ENCODE measurements at regions not wholly inside any gene's neighbourhood (a gene's known extent, or its start where the extent isn't known, plus 50 kb on each side); places are given as distances from the start of the nearest gene placed in this dataset.

DNA sequence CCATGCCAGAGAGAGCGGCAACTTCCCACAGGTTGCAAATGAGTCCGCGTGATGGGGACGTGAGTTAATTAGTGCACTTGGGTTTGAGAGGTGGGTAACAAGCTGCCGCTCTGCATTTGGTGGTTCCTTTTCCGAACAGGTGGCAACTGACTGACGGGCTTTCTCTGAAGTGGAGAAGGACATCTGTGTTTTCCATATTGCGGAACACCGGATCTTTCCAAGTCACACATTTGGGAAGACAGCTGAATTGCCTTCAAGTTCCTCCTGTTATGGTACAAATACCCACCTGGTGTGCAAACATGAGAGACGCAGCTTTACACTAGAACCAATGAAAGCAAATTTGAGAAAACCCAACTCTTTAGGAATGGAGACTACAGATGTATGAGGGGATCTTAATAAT lies 451.3 kb upstream of the ZFHX3 start:
- TF ChIP-seq, protein P1, sequence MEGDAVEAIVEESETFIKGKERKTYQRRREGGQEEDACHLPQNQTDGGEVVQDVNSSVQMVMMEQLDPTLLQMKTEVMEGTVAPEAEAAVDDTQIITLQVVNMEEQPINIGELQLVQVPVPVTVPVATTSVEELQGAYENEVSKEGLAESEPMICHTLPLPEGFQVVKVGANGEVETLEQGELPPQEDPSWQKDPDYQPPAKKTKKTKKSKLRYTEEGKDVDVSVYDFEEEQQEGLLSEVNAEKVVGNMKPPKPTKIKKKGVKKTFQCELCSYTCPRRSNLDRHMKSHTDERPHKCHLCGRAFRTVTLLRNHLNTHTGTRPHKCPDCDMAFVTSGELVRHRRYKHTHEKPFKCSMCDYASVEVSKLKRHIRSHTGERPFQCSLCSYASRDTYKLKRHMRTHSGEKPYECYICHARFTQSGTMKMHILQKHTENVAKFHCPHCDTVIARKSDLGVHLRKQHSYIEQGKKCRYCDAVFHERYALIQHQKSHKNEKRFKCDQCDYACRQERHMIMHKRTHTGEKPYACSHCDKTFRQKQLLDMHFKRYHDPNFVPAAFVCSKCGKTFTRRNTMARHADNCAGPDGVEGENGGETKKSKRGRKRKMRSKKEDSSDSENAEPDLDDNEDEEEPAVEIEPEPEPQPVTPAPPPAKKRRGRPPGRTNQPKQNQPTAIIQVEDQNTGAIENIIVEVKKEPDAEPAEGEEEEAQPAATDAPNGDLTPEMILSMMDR (conservative IDR thresholded peaks at IDR 0.05; ENCODE audit: low read depth, low read length), result no peak
- no peak for TF ChIP-seq EZH2phosphoT487 (IDR thresholded peaks at IDR 0.05; ENCODE audit: borderline replicate concordance, low read length)

Measured in PC-3 (cell line).